ENCODE measurements at regions not wholly inside any gene's neighbourhood (a gene's known extent, or its start where the extent isn't known, plus 50 kb on each side); places are given as distances from the start of the nearest gene placed in this dataset.

DNA sequence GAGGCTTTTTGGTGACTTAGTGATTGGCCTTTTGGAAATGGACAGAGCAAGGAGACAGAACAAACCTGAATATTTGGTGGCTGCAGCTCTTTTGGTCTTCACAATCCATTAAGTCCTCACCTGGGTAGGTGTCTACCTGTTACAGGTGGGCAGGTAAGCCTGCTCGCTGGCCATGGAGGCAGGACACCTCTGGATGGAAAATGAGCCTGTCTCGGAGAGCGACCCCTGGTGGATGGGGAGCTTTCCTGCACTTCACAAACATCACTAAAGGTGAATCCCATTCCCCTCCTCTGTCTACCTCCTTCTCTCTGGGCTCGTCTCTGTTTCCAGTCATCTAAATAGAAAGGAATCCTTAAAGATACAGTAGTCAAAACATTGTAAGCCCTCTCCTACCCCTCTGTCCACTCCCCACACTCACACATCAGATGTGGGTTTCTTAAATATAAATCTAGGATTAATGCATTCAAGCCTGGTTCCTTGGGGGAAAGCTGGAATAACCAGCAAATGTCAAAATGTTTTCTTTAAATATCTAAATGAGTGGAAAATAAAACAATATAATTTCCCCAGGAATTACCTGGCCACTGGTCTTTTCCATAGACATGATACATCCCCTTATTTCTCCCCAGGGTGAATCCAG is 304.9 kb downstream of the CDH26 start:
- TF ChIP-seq TAF1 (IDR thresholded peaks at IDR 0.05; ENCODE audit: low read depth, low read length) (no peak), CBX5 (IDR thresholded peaks at IDR 0.05; ENCODE audit: low read depth, low read length) (no peak)

All from H1 (cell line).